WTC11 (cell line): ENCODE measurements at regions not wholly inside any gene's neighbourhood (a gene's known extent, or its start where the extent isn't known, plus 50 kb on each side); places are given as distances from the start of the nearest gene placed in this dataset.
A peak's percentile ranks its signal among the peaks of the same experiment; 100 is the strongest.

Experiments used
- ATAC-seq: fragments of 200-7000 bp; cut with Tn5 transposase; 2 replicates; pipeline ENCODE4 v1.10.0; 2021; ENCODE audit warnings: mild to moderate bottlenecking, moderate library complexity
- CTCF ChIA-PET: fragments of 300-600 bp; sonication (Branson Sonifier 250); formaldehyde crosslinking; loops from one replicate; lab custom pipeline; 2021; ENCODE audit warnings: antibody characterized with exemption; lab: Charles Lee
- POLR2A ChIA-PET: fragments of 350-600 bp; sonication (Branson Sonifier 250); formaldehyde crosslinking; loops from one replicate; lab custom pipeline; 2021; ENCODE audit warnings: antibody characterized with exemption; lab: Charles Lee
- DNase-seq: peaks from one replicate; pipeline ENCODE4 v3.0.0; 2021; ENCODE audit warnings: low spot score
- H3K27ac Mint-ChIP-seq: 2 replicates; pipeline ENCODE4 v1.8.0; 2021; ENCODE audit warnings: mixed read lengths
- H3K27me3 Mint-ChIP-seq: 2 replicates; pipeline ENCODE4 v1.8.0; 2021; ENCODE audit warnings: low read depth, mild to moderate bottlenecking, moderate library complexity, mixed read lengths
- H3K36me3 Mint-ChIP-seq: 2 replicates; pipeline ENCODE4 v1.8.0; 2021; ENCODE audit warnings: mixed read lengths
- H3K4me1 Mint-ChIP-seq: 2 replicates; pipeline ENCODE4 v1.8.0; 2022; ENCODE audit warnings: mixed read lengths
- H3K4me3 Mint-ChIP-seq: 2 replicates; pipeline ENCODE4 v1.8.0; 2021; ENCODE audit warnings: mild to moderate bottlenecking, moderate library complexity, mixed read lengths
- H3K9me3 Mint-ChIP-seq: 2 replicates; pipeline ENCODE4 v1.8.0; 2021; ENCODE audit warnings: mixed read lengths
- AFF4 ChIP-seq: sonication (generic); formaldehyde crosslinking; IDR thresholded peaks from 2 replicates; pipeline ENCODE4 v1.8.1; 2023; ENCODE audit warnings: mild to moderate bottlenecking, missing genetic modification reagents, borderline replicate concordance
- AR ChIP-seq: fragments of 250-450 bp; sonication (Bioruptor Pico); IDR thresholded peaks from 2 replicates; pipeline ENCODE4 v1.9.0; 2021; ENCODE audit warnings: mild to moderate bottlenecking
- ATF1 ChIP-seq: sonication (generic); formaldehyde crosslinking; IDR thresholded peaks from 2 replicates; pipeline ENCODE4 v1.8.1; 2023; ENCODE audit warnings: mild to moderate bottlenecking, moderate library complexity, missing genetic modification reagents
- CBFB ChIP-seq: sonication (generic); formaldehyde crosslinking; IDR thresholded peaks from 2 replicates; pipeline ENCODE4 v1.8.1; 2022; ENCODE audit warnings: mild to moderate bottlenecking, low read depth, missing genetic modification reagents
- CREB1 ChIP-seq: sonication (generic); formaldehyde crosslinking; IDR thresholded peaks from 2 replicates; pipeline ENCODE4 v1.8.0; 2023; ENCODE audit warnings: mild to moderate bottlenecking, missing genetic modification reagents
- KAT7 ChIP-seq: sonication (generic); formaldehyde crosslinking; IDR thresholded peaks from 2 replicates; pipeline ENCODE4 v1.8.1; 2023; ENCODE audit warnings: missing genetic modification reagents, mild to moderate bottlenecking, borderline replicate concordance
- RORB ChIP-seq: fragments of 250-450 bp; sonication (Bioruptor Pico); IDR thresholded peaks from 2 replicates; pipeline ENCODE4 v1.9.0; 2021; ENCODE audit warnings: mild to moderate bottlenecking
- SMAD4 ChIP-seq: sonication (generic); formaldehyde crosslinking; IDR thresholded peaks from 2 replicates; pipeline ENCODE4 v1.8.0; 2022; ENCODE audit warnings: mild to moderate bottlenecking, missing genetic modification reagents
- STAT6 ChIP-seq: sonication (generic); formaldehyde crosslinking; conservative IDR thresholded peaks from 2 replicates; pipeline ENCODE4 v1.8.1; 2023; ENCODE audit warnings: mild to moderate bottlenecking, low read depth, missing genetic modification reagents, moderate library complexity
- ZNF138 ChIP-seq: sonication (generic); formaldehyde crosslinking; conservative IDR thresholded peaks from 2 replicates; pipeline ENCODE4 v1.8.1; 2022; ENCODE audit warnings: mild to moderate bottlenecking, moderate library complexity, missing genetic modification reagents
- ZNF396 ChIP-seq: fragments of 250-450 bp; sonication (Bioruptor Pico); IDR thresholded peaks from 2 replicates; pipeline ENCODE4 v1.8.0; 2021; ENCODE audit warnings: mild to moderate bottlenecking, moderate library complexity, borderline replicate concordance
- TF ChIP-seq, protein P1 (sequence below): sonication (generic); formaldehyde crosslinking; IDR thresholded peaks from 2 replicates; pipeline ENCODE4 v1.8.0; 2023; ENCODE audit warnings: missing genetic modification reagents
- TF ChIP-seq, protein P2 (sequence below): fragments of 250-450 bp; sonication (Bioruptor Pico); IDR thresholded peaks from 2 replicates; pipeline ENCODE4 v1.9.0; 2021; ENCODE audit warnings: moderate library complexity, mild to moderate bottlenecking, inconsistent platforms, borderline replicate concordance
- TF ChIP-seq, protein P3 (sequence below): sonication (generic); formaldehyde crosslinking; IDR thresholded peaks from 2 replicates; pipeline ENCODE4 v1.8.1; 2023; ENCODE audit warnings: mild to moderate bottlenecking, missing genetic modification reagents, moderate library complexity
- TF ChIP-seq, protein P4 (sequence below): sonication (generic); formaldehyde crosslinking; IDR thresholded peaks from 2 replicates; pipeline ENCODE4 v1.8.1; 2022; ENCODE audit warnings: missing genetic modification reagents, borderline replicate concordance
- TF ChIP-seq, protein P5 (sequence below): sonication (generic); formaldehyde crosslinking; IDR thresholded peaks from 2 replicates; pipeline ENCODE4 v1.8.1; 2022; ENCODE audit warnings: mild to moderate bottlenecking, moderate library complexity, missing genetic modification reagents
- TF ChIP-seq, protein P6 (sequence below): fragments of 250-450 bp; sonication (Bioruptor Pico); IDR thresholded peaks from 2 replicates; pipeline ENCODE4 v1.9.0; 2021; ENCODE audit warnings: mild to moderate bottlenecking

- TF ChIP-seq, protein P1, sequence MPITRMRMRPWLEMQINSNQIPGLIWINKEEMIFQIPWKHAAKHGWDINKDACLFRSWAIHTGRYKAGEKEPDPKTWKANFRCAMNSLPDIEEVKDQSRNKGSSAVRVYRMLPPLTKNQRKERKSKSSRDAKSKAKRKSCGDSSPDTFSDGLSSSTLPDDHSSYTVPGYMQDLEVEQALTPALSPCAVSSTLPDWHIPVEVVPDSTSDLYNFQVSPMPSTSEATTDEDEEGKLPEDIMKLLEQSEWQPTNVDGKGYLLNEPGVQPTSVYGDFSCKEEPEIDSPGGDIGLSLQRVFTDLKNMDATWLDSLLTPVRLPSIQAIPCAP (CRISPR knock-in tag) = no peak
- TF ChIP-seq KAT7 (CRISPR knock-in tag) = no peak
- no peak for TF ChIP-seq SMAD4 (CRISPR knock-in tag)
- TF ChIP-seq CBFB (CRISPR knock-in tag) = no peak
- TF ChIP-seq AFF4 (CRISPR knock-in tag) = no peak
- TF ChIP-seq ATF1 (CRISPR knock-in tag) = no peak
- no peak for TF ChIP-seq ZNF396 (CRISPR knock-in tag)
- no peak for TF ChIP-seq STAT6 (CRISPR knock-in tag)
- TF ChIP-seq, protein P2, sequence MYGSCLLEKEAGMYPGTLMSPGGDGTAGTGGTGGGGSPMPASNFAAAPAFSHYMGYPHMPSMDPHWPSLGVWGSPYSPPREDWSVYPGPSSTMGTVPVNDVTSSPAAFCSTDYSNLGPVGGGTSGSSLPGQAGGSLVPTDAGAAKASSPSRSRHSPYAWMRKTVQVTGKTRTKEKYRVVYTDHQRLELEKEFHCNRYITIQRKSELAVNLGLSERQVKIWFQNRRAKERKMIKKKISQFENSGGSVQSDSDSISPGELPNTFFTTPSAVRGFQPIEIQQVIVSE (CRISPR knock-in tag) = no peak
- TF ChIP-seq, protein P3, sequence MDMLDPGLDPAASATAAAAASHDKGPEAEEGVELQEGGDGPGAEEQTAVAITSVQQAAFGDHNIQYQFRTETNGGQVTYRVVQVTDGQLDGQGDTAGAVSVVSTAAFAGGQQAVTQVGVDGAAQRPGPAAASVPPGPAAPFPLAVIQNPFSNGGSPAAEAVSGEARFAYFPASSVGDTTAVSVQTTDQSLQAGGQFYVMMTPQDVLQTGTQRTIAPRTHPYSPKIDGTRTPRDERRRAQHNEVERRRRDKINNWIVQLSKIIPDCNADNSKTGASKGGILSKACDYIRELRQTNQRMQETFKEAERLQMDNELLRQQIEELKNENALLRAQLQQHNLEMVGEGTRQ (CRISPR knock-in tag) = no peak
- no peak for TF ChIP-seq RORB (CRISPR knock-in tag)
Measured at GRCh38 chr2:7882296-7882695, 799.6 kb upstream of the ID2 start (continued).

- DNase-seq (no peak), ATAC-seq (no peak)
- H3K4me1 Mint-ChIP-seq = peaks cover 94% of the 10 kb centered on the region
- no peaks in the 10 kb centered on the region for H3K9me3 Mint-ChIP-seq
- peak overlapping the region; percentile 34; the same call in 1 of the 2 replicates for H3K27ac Mint-ChIP-seq
- TF ChIP-seq, protein P4, sequence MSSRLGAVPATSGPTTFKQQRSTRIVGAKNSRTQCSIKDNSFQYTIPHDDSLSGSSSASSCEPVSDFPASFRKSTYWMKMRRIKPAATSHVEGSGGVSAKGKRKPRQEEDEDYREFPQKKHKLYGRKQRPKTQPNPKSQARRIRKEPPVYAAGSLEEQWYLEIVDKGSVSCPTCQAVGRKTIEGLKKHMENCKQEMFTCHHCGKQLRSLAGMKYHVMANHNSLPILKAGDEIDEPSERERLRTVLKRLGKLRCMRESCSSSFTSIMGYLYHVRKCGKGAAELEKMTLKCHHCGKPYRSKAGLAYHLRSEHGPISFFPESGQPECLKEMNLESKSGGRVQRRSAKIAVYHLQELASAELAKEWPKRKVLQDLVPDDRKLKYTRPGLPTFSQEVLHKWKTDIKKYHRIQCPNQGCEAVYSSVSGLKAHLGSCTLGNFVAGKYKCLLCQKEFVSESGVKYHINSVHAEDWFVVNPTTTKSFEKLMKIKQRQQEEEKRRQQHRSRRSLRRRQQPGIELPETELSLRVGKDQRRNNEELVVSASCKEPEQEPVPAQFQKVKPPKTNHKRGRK = no peak
- TF ChIP-seq CREB1 = no peak
- TF ChIP-seq, all 79 proteins: peak for 0
- peak overlapping the region; percentile 35; the same call in 1 of the 2 replicates for H3K4me3 Mint-ChIP-seq
- ChIA-PET POLR2A (no interaction called here), CTCF (no interaction called here)
- H3K36me3 Mint-ChIP-seq = peaks cover 90% of the 10 kb centered on the region
- H3K27me3 Mint-ChIP-seq = no peaks in the 10 kb centered on the region
Measured at GRCh38 chr2:7884338-7884737, 797.5 kb upstream of the ID2 start.

- peaks cover 96% of the 10 kb centered on the region for H3K4me1 Mint-ChIP-seq
- peak overlapping the region; percentile 89 for H3K27ac Mint-ChIP-seq
- CTCF ChIA-PET = no interaction called here
- TF ChIP-seq, protein P5, sequence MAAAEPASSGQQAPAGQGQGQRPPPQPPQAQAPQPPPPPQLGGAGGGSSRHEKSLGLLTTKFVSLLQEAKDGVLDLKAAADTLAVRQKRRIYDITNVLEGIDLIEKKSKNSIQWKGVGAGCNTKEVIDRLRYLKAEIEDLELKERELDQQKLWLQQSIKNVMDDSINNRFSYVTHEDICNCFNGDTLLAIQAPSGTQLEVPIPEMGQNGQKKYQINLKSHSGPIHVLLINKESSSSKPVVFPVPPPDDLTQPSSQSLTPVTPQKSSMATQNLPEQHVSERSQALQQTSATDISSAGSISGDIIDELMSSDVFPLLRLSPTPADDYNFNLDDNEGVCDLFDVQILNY (CRISPR knock-in tag) = no peak
- TF ChIP-seq AR (CRISPR knock-in tag) (no peak), ZNF138 (CRISPR knock-in tag) (no peak)
- TF ChIP-seq, protein P6, sequence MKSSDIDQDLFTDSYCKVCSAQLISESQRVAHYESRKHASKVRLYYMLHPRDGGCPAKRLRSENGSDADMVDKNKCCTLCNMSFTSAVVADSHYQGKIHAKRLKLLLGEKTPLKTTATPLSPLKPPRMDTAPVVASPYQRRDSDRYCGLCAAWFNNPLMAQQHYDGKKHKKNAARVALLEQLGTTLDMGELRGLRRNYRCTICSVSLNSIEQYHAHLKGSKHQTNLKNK = no peak
Measured at GRCh38 chr2:7886666-7887065, 795.2 kb upstream of the ID2 start.

More at GRCh38 chr2:7886666-7887065, 795.2 kb upstream of the ID2 start:
- ATAC-seq = no peak
- Mint-ChIP-seq H3K36me3 (peaks cover 78% of the 10 kb centered on the region), H3K27me3 (no peaks in the 10 kb centered on the region), H3K9me3 (peaks cover under 1% of the 10 kb centered on the region; the same call in 1 of the 2 replicates), H3K4me3 (no peak overlapping the region)
- DNase-seq = no peak
- POLR2A ChIA-PET = no interaction called here
